Tibial nerve (tissue), 4 donors: ENCODE measurements at regions not wholly inside any gene's neighbourhood (a gene's known extent, or its start where the extent isn't known, plus 50 kb on each side); places are given as distances from the start of the nearest gene placed in this dataset.

Source experiments
- DNase-seq, 2 donors: peaks; one replicate each; pipeline ENCODE4 v3.0.0-alpha.2; 2019; ENCODE audit warnings: low spot score in 2 of 2
- H3K27ac ChIP-seq, 4 donors: fragments of 200-600 bp; sonication (generic) in 3 of 4; one replicate each; pipeline ENCODE4 v1.5.1; 2017 to 2019; ENCODE audit warnings: mild to moderate bottlenecking in 1 of 4
- H3K27me3 ChIP-seq, 2 donors: fragments of 200-600 bp; sonication (generic) in 1 of 2; one replicate each; pipeline versions ENCODE4 v1.5.1 to v1.6.0; 2017 to 2019
- H3K36me3 ChIP-seq, 3 donors: fragments of 200-600 bp; sonication (generic); one replicate each; pipeline ENCODE4 v1.5.1; 2018 to 2019
- H3K4me1 ChIP-seq, 4 donors: fragments of 200-600 bp; sonication (generic) in 3 of 4; one replicate each; pipeline ENCODE4 v1.5.1; 2017 to 2019
- H3K4me3 ChIP-seq, 4 donors: fragments of 200-600 bp; sonication (generic) in 3 of 4; one replicate each; pipeline ENCODE4 v1.5.1; 2017 to 2019; ENCODE audit warnings: mild to moderate bottlenecking in 1 of 4, moderate library complexity in 1 of 4
- H3K9me3 ChIP-seq, 4 donors: fragments of 200-600 bp; sonication (generic) in 3 of 4; one replicate each; pipeline ENCODE4 v1.5.1; 2017 to 2019
- CTCF ChIP-seq, 5 experiments: fragments of 200-600 bp in 3 of 5; fragments of 450-650 bp in 2 of 5; sonication (generic) in 3 of 5; IDR thresholded peaks; one replicate each; pipeline ENCODE4 v1.5.1; 2016 to 2019; ENCODE audit warnings: antibody characterized with exemption in 5 of 5, mild to moderate bottlenecking in 3 of 5, moderate library complexity in 2 of 5
- EP300 ChIP-seq, 2 donors: sonication (generic); formaldehyde crosslinking; IDR thresholded peaks; one replicate each; pipeline ENCODE4 v1.6.1; 2017; ENCODE audit warnings: antibody characterized with exemption in 2 of 2, mild to moderate bottlenecking in 1 of 2
- POLR2A ChIP-seq, 2 donors: fragments of 450-650 bp; IDR thresholded peaks; one replicate each; pipeline ENCODE4 v1.6.1; 2017; ENCODE audit warnings: antibody characterized with exemption in 2 of 2, mild to moderate bottlenecking in 2 of 2, moderate library complexity in 2 of 2
- WGBS, 2 donors: methylation state at CpG; one replicate each; pipeline ENCODE4 v1.1.5; 2018; 5-methylcytosine and 5-hydroxymethylcytosine counted together

GRCh38 chr5:143610946-143611345, 201.0 kb upstream of the HMHB1 start:
- DNase-seq, result no peak
- WGBS, 2 donors, result 91 to 97% methylated on average over 1 of the region's 1 CpG

GRCh38 chr5:143606043-143606752, 202.7 kb upstream of the NR3C1 start:
- TF ChIP-seq EP300 (IDR thresholded peaks at IDR 0.05) (no peak), CTCF (IDR thresholded peaks at IDR 0.05) (no peak), POLR2A (IDR thresholded peaks at IDR 0.05) (no peak)

More at GRCh38 chr5:143610946-143611345, 201.0 kb upstream of the HMHB1 start:
- H3K4me1 ChIP-seq, result no peaks in the 10 kb centered on the region
- no peaks in the 10 kb centered on the region for H3K27me3 ChIP-seq
- no peak overlapping the region for H3K27ac ChIP-seq
- no peak overlapping the region for H3K4me3 ChIP-seq
- TF ChIP-seq POLR2A (IDR thresholded peaks at IDR 0.05) (no peak), EP300 (IDR thresholded peaks at IDR 0.05) (no peak), CTCF (IDR thresholded peaks at IDR 0.05) (no peak)
- no peaks in the 10 kb centered on the region for H3K36me3 ChIP-seq
- peaks cover 0 to 4% (median 2%) of the 10 kb centered on the region in 4 donors for H3K9me3 ChIP-seq

GRCh38 chr5:143605403-143606005, 202.0 kb upstream of the NR3C1 start:
- 62 to 64% methylated on average over 4 of the region's 4 CpGs for WGBS, 2 donors
- peak in 1 of 2 donors; percentile 66 for TF ChIP-seq EP300 (IDR thresholded peaks at IDR 0.05)
- TF ChIP-seq CTCF (IDR thresholded peaks at IDR 0.05), result no peak
- H3K9me3 ChIP-seq, result peaks cover 0 to 4% (median 2%) of the 10 kb centered on the region in 4 donors
- H3K27ac ChIP-seq, result no peak overlapping the region
- DNase-seq, result peak in 1 of 2 donors; percentile 49
- no peak overlapping the region for H3K4me3 ChIP-seq
- H3K27me3 ChIP-seq, result no peaks in the 10 kb centered on the region
- no peaks in the 10 kb centered on the region for H3K4me1 ChIP-seq
- H3K36me3 ChIP-seq, result no peaks in the 10 kb centered on the region

More at GRCh38 chr5:143606043-143606752, 202.7 kb upstream of the NR3C1 start:
- peaks cover 0 to 4% (median 2%) of the 10 kb centered on the region in 4 donors for H3K9me3 ChIP-seq
- no peaks in the 10 kb centered on the region for H3K36me3 ChIP-seq
- no peaks in the 10 kb centered on the region for H3K27me3 ChIP-seq
- WGBS, 2 donors, result 55 to 60% methylated on average over 5 of the region's 5 CpGs
- DNase-seq, result no peak
- H3K27ac ChIP-seq, result no peak overlapping the region
- H3K4me1 ChIP-seq, result no peaks in the 10 kb centered on the region
- no peak overlapping the region for H3K4me3 ChIP-seq

GRCh38 chr5:143601917-143602333, 198.4 kb upstream of the NR3C1 start:
- TF ChIP-seq POLR2A (IDR thresholded peaks at IDR 0.05) (no peak), EP300 (IDR thresholded peaks at IDR 0.05) (no peak), CTCF (IDR thresholded peaks at IDR 0.05) (no peak)
- Histone ChIP-seq H3K4me3 (no peak overlapping the region), H3K27ac (no peak overlapping the region), H3K4me1 (no peaks in the 10 kb centered on the region), H3K27me3 (no peaks in the 10 kb centered on the region), H3K36me3 (no peaks in the 10 kb centered on the region), H3K9me3 (no peaks in the 10 kb centered on the region)
- 84 to 90% methylated on average over 4 of the region's 4 CpGs for WGBS, 2 donors
- no peak for DNase-seq

GRCh38 chr5:143601357-143601756, 197.9 kb upstream of the NR3C1 start:
- Histone ChIP-seq H3K27ac (no peak overlapping the region), H3K9me3 (no peaks in the 10 kb centered on the region), H3K27me3 (no peaks in the 10 kb centered on the region), H3K36me3 (no peaks in the 10 kb centered on the region), H3K4me3 (no peak overlapping the region), H3K4me1 (no peaks in the 10 kb centered on the region)
- no peak for DNase-seq
- WGBS, 2 donors, result 84 to 85% methylated on average over 6 of the region's 6 CpGs
- no peak for TF ChIP-seq CTCF (IDR thresholded peaks at IDR 0.05)
- no peak for TF ChIP-seq POLR2A (IDR thresholded peaks at IDR 0.05)
- no peak for TF ChIP-seq EP300 (IDR thresholded peaks at IDR 0.05)
